ENCODE measurements at regions not wholly inside any gene's neighbourhood (a gene's known extent, or its start where the extent isn't known, plus 50 kb on each side); places are given as distances from the start of the nearest gene placed in this dataset.

- H4K20me1 ChIP-seq (ENCODE audit: insufficient read depth), result no peaks in the 10 kb centered on the region
- 30% methylated on average over 4 of the region's 4 CpGs for WGBS (ENCODE audit: low lambda C conversion rate)
- H2AFZ ChIP-seq (ENCODE audit: low read depth), result no peak overlapping the region
- H3K79me2 ChIP-seq (ENCODE audit: insufficient read depth), result no peaks in the 10 kb centered on the region
- H3K27me3 ChIP-seq (ENCODE audit: insufficient read depth), result no peaks in the 10 kb centered on the region
- POLR2A ChIA-PET, result no interaction called here
- no peaks in the 10 kb centered on the region for H3K4me1 ChIP-seq (ENCODE audit: control insufficient read depth in 1 of 2, insufficient read depth in 2 of 2, low read depth in 1 of 2, low read length in 1 of 2)
- H3F3A ChIP-seq (replicated peaks; ENCODE audit: insufficient read depth), result no peaks in the 10 kb centered on the region
- TF ChIP-seq GABPA (IDR thresholded peaks at IDR 0.05; ENCODE audit: low read depth) (no peak), FOXJ3 (CRISPR knock-in tag; IDR thresholded peaks at IDR 0.05) (no peak), USF1 (IDR thresholded peaks at IDR 0.05; ENCODE audit: borderline replicate concordance, low read depth) (no peak), PBX3 (IDR thresholded peaks at IDR 0.05) (no peak), GATA2 (CRISPR knock-in tag; IDR thresholded peaks at IDR 0.05) (no peak), EZH2phosphoT487 (IDR thresholded peaks at IDR 0.05; ENCODE audit: borderline replicate concordance, low read depth) (no peak), FOXM1 (IDR thresholded peaks at IDR 0.05; ENCODE audit: low read depth) (no peak), REST (IDR thresholded peaks at IDR 0.05; ENCODE audit: low read depth, low read length) (no peak)
- DNase-seq, result no peak
- H3K4me3 ChIP-seq (ENCODE audit: low read depth in 2 of 2, low read length in 1 of 2), result no peak overlapping the region
- H3K4me2 ChIP-seq, result no peak overlapping the region
- no peaks in the 10 kb centered on the region for H3K9me3 ChIP-seq
- no peaks in the 10 kb centered on the region for H3K9me2 ChIP-seq
- H3K27ac ChIP-seq (ENCODE audit: low read depth in 2 of 2, low read length in 1 of 2), result no peak overlapping the region
- no peak overlapping the region for H3K9ac ChIP-seq
- no peaks in the 10 kb centered on the region for H3K36me3 ChIP-seq (replicated peaks in 1 of 2; ENCODE audit: control insufficient read depth in 1 of 2, insufficient read depth in 2 of 2, low read length in 1 of 2)
- CTCF ChIA-PET, result interaction anchor here (0.6 to 1.6 kb wide), 2 partner anchors 33 to 1167 kb away, joined by 3 to 4 read pairs; no protein-coding TSS in a partner anchor
Measured at GRCh38 chr10:7492660-7493046, 81.8 kb upstream of the SFMBT2 start.

- Histone ChIP-seq H3K79me2 (ENCODE audit: insufficient read depth) (no peaks in the 10 kb centered on the region), H3K36me3 (replicated peaks in 1 of 2; ENCODE audit: control insufficient read depth in 1 of 2, insufficient read depth in 2 of 2, low read length in 1 of 2) (no peaks in the 10 kb centered on the region), H3K9ac (no peak overlapping the region), H3K27ac (ENCODE audit: low read depth in 2 of 2, low read length in 1 of 2) (no peak overlapping the region), H3K9me2 (no peaks in the 10 kb centered on the region), H2AFZ (ENCODE audit: low read depth) (no peak overlapping the region), H3K4me3 (ENCODE audit: low read depth in 2 of 2, low read length in 1 of 2) (no peak overlapping the region), H3K4me1 (ENCODE audit: control insufficient read depth in 1 of 2, insufficient read depth in 2 of 2, low read depth in 1 of 2, low read length in 1 of 2) (no peaks in the 10 kb centered on the region), H4K20me1 (ENCODE audit: insufficient read depth) (no peaks in the 10 kb centered on the region), H3K9me3 (no peaks in the 10 kb centered on the region), H3K27me3 (ENCODE audit: insufficient read depth) (no peaks in the 10 kb centered on the region), H3F3A (replicated peaks; ENCODE audit: insufficient read depth) (no peaks in the 10 kb centered on the region), H3K4me2 (no peak overlapping the region)
- POLR2A ChIA-PET, result no interaction called here
- no peak for DNase-seq
- CTCF ChIA-PET, result interaction anchor here (0.6 kb wide), 1 partner anchor 1166 kb away, joined by 3 read pairs; no protein-coding TSS in a partner anchor
- TF ChIP-seq MEF2A (IDR thresholded peaks at IDR 0.05; ENCODE audit: borderline replicate concordance, low read depth) (no peak), FOSL2 (IDR thresholded peaks at IDR 0.05; ENCODE audit: borderline replicate concordance, low read depth) (no peak), TCF12 (IDR thresholded peaks at IDR 0.05) (no peak), RXRA (IDR thresholded peaks at IDR 0.05; ENCODE audit: borderline replicate concordance, low read depth) (no peak), RAD21 (IDR thresholded peaks at IDR 0.05; ENCODE audit: low read length) (no peak), FOXJ3 (CRISPR knock-in tag; IDR thresholded peaks at IDR 0.05) (no peak), GABPA (IDR thresholded peaks at IDR 0.05; ENCODE audit: low read depth) (no peak), YY1 (IDR thresholded peaks at IDR 0.05; ENCODE audit: low read depth) (no peak), MXI1 (IDR thresholded peaks at IDR 0.05; ENCODE audit: low read depth, low read length) (no peak), ELF1 (IDR thresholded peaks at IDR 0.05) (no peak), POLR2AphosphoS5 (IDR thresholded peaks at IDR 0.05; ENCODE audit: low read depth, low read length) (no peak)
Measured at GRCh38 chr10:7491949-7492659, 81.3 kb upstream of the SFMBT2 start.

Measured in SK-N-SH (cell line).